SIG-M5 treated with dmso at 0.1 percent for 504 hours (cell line): ENCODE measurements at regions not wholly inside any gene's neighbourhood (a gene's known extent, or its start where the extent isn't known, plus 50 kb on each side); places are given as distances from the start of the nearest gene placed in this dataset.
A peak's percentile ranks its signal among the peaks of the same experiment; 100 is the strongest.

ENCODE experiments used
- DNase-seq: peaks from one replicate; lab custom pipeline; 2025; ENCODE audit not compliant: unreplicated experiment; lab: John Stamatoyannopoulos, UW

DNA sequence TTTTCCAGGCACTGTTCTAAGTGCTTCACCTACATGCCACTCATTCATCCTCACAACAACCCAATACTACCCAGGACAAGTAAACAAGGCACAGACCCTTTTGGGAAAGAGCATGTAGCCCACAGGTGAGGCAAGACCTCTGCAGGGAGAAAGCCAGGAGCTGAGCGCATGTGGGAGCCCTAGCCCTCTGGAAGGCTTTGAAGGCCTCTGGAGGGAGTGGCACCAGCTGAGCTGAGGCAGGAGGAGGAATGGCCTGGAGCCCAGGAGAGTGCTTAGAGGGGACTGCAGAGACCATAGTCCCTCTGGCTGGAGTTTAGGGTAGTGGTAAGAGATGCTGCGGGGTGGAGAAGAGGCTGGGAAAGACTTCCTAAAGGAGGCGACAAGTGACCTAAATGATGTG is 516.5 kb downstream of the FUT8 start:
- no peak for DNase-seq

DNA sequence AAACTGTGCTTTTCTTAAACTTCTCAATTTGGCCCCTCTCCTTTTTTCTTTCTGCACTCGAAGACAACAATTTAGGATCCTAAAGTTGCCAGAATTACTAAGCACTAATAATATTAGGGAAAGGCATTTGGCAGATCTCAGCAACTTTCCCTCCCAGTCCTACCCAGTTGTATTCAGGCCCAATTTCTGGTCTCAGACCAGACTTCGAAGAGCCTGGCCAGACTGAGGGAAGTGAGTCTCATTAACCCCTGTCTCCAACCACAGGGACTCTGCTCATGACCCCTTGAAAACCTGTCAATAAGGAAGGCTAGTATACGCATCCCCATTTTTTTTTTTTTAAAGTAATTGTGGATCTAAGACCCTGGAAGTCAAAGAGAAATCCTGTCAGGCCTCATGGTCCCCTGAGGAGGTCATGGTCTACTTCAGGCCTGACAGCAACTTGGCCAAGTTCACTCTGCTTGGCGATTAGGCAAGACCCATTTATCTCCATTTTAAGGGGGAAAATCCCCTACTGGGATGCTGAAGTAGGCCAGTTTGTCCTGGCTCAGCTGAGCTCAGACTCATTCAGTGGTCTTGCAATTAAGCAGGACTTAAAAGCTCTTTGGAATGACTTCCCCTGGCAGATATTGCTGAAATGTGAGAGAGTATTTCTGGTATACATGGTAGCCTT is 521.0 kb downstream of the FUT8 start:
- DNase-seq = no peak

DNA sequence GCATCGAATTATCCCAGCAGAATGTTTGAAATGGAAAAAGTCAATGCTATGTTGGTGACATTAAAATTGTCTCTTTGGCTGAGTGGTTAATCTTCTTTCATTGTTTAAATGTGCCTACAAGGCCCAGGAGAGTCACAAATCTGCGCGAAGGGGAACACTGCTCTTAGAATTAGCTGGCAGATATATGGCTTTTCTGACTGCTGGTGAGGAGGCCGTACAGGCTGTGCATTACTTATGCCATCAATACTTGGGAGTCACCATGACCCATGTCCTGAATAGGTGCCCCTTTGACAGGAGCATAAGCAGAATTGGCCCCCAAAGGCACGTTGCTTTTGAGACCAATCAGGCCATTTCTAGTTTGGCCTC is 521.5 kb downstream of the FUT8 start:
- no peak for DNase-seq

GRCh38 chr14:65936342-65936975 is 523.9 kb downstream of the FUT8 start:
- DNase-seq = no peak

DNA sequence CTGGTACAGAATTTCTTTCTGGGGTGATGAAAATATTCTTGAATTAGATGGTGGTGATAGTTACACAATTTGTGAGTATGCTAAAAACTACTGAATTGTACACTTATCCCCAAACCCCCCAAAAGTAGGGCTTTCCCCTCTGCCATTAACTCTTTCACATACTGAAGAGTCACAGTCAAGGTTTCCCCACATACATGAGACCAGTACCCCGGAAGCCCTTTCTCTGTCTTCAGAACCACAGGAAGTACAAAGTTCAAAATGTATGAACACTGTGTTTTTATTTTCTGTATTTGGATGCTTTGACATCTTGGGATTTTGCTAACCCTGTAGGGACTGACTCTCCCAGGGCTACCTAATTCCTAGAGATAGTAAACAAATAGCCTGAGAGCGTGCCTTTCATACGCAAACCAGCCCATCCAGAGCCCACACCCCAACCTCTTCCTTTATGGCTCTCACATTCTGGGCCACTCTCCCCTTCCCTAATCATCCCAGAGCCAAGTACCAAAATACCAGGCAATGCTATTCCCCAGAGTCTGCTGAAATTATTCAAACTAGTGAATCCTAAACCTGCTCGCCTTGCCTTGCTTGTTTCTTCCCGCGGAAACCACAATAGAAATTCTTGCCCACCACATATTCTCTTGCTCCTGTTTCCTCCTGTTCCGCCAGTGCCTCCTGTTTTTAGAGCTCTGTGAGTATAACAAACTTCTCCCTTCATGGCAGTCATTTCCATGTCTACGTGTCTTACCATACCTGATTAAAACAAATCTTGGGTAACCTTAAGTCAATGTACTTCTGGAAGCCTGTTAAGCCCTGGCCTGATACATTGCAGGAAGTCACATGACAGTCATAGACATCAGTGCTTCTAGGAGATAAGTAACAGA is 524.8 kb downstream of the FUT8 start:
- DNase-seq = no peak

DNA sequence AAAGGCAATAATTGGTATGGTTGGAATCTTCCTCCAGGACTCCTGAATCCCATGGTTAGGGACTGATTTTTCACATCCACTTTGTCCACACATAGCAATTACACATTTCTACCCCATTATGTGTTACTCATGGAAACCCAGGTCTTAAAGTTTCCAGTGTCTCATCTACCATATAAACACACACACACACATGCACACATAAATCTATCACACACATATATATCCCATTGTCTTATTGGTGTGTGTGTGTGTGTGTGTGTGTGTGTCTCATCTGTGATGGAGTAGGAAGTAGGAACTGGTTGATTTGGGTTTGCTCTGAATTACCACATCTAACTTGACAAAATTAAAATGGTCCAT is 525.4 kb downstream of the FUT8 start:
- DNase-seq = no peak

DNA sequence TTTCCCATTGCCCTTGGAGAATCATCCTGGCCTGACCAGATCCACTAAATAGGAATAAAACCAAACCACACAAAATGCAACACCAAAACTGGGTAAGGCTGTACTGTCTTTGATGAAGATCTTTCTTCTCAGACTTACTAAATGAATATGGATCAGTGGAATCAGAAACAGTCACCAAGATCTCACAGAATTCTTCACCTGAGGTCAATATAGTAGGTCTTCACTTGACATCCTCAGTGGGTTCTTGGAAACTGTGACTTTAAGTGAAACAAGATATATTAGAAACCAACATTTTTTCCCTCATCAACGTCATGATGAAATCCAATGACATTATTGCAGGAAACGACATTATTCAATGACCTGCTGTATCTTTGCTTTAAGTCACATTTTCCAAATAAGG is 526.2 kb downstream of the FUT8 start:
- no peak for DNase-seq

- no peak for DNase-seq
Measured at GRCh38 chr14:65939184-65939583, 526.7 kb downstream of the FUT8 start.

DNA sequence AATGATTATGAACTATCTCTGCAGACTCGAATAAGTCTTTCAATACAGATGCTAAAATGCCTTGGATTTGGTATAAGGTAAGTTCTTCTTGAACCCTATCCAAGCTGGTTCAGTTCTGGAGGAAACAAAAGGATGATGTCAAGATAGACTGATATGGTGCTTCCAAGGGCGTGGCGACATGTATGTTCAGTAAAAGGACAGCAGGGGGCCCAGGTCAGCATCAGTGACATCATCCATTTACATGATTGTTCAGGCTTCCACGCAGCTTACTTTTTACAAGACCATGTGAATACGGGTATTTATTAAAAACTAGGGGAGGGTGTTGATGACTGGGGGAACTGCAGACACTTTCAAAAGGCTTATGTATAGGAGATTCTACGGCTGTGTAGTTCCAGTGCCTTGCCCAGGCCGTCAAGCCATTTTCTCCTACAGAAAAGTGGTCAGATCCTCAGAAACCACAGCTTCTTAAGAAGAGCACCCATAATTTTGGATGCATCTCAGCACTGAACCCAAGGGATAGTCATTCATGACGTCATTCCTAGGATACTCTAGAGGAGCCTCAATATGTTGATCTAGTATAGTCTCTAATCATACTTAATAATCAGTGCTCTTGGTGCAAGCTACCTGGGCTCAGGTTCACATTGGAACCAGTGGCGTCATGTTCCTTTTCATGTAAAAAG is 527.7 kb downstream of the FUT8 start:
- DNase-seq = peak; percentile 29

- DNase-seq = no peak
Measured at GRCh38 chr14:65941091-65941490, 528.6 kb downstream of the FUT8 start.

DNA sequence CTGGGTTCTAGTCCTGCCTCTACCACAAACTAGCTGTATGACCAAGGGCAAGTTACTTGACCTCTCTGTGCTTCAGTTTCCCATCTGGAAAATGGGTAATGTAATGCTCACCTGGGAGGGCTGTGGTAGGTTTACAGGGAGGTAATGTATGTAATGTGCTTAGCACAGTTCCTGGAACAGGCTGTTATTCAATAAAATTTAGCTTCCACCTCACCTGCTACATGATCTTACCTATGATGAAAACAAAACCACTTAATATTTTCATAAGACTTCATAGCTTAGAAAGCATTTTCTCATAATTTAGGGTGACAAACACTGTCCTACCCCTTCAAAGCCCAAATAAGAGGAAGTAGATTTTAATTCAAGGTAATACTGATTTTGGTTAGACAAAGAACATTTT is 530.6 kb downstream of the FUT8 start:
- DNase-seq = no peak

DNA sequence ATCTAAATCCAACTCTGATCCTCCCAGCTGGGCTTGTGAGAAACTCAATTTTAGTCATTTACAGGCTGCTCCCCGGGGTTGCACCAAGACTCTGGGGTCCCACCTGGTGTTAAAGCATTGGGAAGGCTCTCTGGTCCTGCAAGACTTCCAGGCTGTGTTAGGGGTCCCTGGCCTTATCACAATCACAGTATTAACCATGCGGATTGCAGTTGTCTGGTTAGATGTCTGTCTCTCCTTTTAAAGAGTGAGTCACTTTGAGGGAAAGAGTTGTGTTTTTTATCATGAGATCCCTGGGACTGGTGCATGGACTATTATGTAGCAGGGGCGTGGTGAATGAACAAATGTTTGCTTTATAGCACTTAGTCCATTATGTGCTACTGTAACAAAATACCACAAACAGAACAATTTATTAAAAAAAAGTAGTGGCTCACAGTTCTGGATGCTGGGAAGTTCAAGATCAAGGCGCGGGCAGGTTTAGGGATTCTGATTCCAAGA is 531.4 kb downstream of the FUT8 start:
- no peak for DNase-seq

DNA sequence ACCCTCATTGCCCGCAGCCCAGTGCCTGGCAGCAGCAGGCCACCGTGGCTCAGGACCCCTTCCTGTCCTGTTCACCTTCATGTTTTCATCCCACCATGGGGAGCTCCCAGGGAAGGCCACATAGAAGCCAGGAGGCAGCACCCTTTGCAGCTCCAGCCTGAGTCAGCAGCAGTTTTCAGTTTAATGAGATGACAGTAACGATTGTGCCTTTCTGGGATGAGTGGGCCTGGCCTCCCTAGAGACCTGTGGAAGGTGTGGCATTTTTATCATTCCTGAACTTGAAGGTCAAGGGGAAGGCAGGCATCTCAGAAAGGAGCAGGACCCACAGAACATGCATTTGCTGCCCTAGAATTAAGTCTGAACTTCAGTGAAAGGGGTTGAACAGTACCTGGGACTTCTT is 532.8 kb downstream of the FUT8 start:
- DNase-seq = no peak

GRCh38 chr14:65946494-65946893 is 534.0 kb downstream of the FUT8 start:
- no peak for DNase-seq

GRCh38 chr14:65948302-65948701 is 535.8 kb downstream of the FUT8 start:
- no peak for DNase-seq

GRCh38 chr14:65949711-65950516 is 536.3 kb upstream of the CCDC196 start:
- no peak for DNase-seq

DNA sequence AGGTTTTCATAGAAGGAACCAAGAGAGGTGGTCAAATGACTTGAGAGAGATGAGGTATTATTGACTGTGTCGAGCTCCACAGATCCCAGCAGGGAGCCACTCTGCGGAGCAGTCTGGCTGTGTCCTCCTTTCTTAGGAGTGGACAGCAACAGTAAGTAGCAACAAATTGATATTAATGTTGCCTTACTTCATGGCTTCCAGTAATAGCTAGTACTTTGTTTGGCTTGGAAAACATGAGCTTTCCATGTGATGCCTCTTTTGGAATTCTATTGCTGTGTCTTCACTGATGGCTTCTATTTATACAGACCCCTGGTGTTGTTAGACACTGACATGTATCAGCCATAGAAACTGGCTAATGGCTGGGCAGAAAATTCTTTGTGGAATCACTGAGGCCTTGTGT is 531.2 kb upstream of the CCDC196 start:
- no peak for DNase-seq

DNA sequence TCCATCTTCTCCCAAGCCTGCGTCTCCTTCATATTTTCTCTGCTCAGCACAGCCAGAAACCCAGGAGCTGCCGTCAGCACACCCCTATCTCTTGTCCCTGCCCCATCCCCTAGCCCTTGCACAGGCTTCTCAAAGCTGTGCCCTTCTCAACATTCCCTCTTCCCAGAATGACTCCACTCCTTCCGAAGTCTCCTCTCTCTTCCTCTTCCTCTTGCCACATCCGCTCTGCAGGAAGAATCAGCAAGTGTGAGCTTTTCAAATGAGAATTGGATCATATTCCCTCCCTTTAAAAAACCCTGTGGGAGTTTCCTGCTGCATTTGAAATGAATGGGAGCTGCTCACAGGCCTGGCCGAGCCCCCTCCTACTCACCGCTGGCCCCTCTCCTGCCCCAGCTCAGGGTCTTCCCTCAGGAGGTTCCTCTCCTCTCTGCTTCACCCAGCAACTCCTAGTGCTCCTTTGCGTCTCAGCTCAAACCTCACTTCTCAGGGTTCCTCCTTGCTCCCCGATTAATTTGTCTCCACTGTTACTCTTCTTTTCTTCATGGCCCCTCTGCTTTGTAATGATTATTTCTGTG is 528.5 kb upstream of the CCDC196 start:
- DNase-seq = no peak

DNA sequence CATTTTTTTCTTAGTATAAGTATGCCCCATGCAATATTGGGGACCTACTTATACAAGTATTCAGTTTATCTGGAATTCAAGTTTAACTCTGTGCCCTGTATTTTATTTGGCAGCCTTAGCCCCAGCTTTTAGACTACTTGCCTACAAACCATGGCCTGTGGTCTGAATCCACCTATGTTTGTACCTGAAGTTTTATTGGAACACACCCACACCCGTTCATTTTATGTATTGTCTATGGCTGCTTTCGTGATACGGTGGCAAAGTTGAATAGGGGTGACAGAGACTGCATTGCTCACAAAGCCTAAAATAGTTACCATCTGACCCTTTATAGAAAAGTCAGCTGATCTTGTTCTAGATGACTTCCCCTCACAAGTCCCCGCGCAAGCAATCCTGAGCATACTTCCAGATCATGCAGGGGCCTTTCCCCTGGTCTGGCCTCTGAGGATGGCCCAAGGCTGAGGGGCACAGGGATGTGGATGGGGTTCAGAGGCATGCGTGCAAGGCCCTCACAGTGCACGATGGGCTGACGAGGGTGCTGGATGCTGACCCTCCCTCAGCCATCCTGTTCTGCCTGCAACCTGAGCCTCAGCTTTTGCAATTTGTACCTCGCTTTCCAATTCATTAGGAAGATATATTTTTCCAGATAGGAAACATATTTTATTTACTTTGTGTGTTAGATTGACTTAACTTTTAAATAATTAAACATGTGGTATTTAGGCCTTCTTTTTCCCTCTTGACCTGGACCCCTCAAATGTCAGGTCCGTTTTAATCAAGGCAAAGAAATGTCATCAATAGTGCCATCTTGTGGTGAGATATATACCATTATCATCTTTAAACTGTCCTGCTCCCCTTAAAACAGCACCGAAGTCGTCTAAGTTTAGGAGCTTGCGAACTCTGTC is 527.3 kb upstream of the CCDC196 start:
- DNase-seq = peak; percentile 24
